SK-N-SH (cell line): ENCODE measurements at regions not wholly inside any gene's neighbourhood (a gene's known extent, or its start where the extent isn't known, plus 50 kb on each side); places are given as distances from the start of the nearest gene placed in this dataset.

Experiments
- CTCF ChIA-PET: fragments of 300-600, 350-600 bp; formaldehyde crosslinking; extraction: SDS; loops from one replicate; lab custom pipeline; 2021; lab: Yijun Ruan, JAX
- POLR2A ChIA-PET: fragments of 350-600 bp; sonication (Branson Sonifier 250); formaldehyde crosslinking; extraction: SDS; loops from one replicate; lab custom pipeline; 2020; ENCODE audit warnings: antibody characterized with exemption, inconsistent platforms; lab: Yijun Ruan, JAX
- DNase-seq: peaks from one replicate; pipeline ENCODE4 v3.0.0; 2012
- H2AFZ ChIP-seq: fragments of 200-600 bp; sonication (generic); 2 replicates; pipeline ENCODE4 v1.8.1; 2016; ENCODE audit warnings: antibody characterized with exemption, mild to moderate bottlenecking, low read depth
- H3F3A ChIP-seq: fragments of 200-600 bp; sonication (generic); replicated peaks from 2 replicates; pipeline ENCODE3; 2016; ENCODE audit warnings: antibody characterized with exemption, mild to moderate bottlenecking; ENCODE audit not compliant: insufficient read depth
- H3K27ac ChIP-seq, 2 experiments: fragments of 200-500 bp in 1 of 2; fragments of 200-600 bp in 1 of 2; sonication (Bioruptor generic) in 1 of 2; sonication (generic), shearing (Covaris generic) in 1 of 2; 2 replicates each; pipeline versions ENCODE4 v1.5.1 to v1.6.1; 2014 to 2016; ENCODE audit warnings: low read depth in 2 of 2, inconsistent platforms in 1 of 2, low read length in 1 of 2, mild to moderate bottlenecking in 1 of 2, mixed read lengths in 1 of 2
- H3K27me3 ChIP-seq: fragments of 200-600 bp; sonication (generic), shearing (Covaris generic); 2 replicates; pipeline ENCODE4 v1.6.1; 2016; ENCODE audit warnings: mixed run types; ENCODE audit not compliant: insufficient read depth
- H3K36me3 ChIP-seq, 2 experiments: fragments of 200-500 bp in 1 of 2; fragments of 200-600 bp in 1 of 2; sonication (Bioruptor generic) in 1 of 2; sonication (generic) in 1 of 2; replicated peaks in 1 of 2; 2 replicates each; pipeline versions ENCODE3 to v1.5.1; 2014 to 2016; ENCODE audit warnings: low read length in 1 of 2, mild to moderate bottlenecking in 1 of 2; ENCODE audit not compliant: insufficient read depth in 2 of 2, control insufficient read depth in 1 of 2
- H3K4me1 ChIP-seq, 2 experiments: fragments of 200-500 bp in 1 of 2; fragments of 200-600 bp in 1 of 2; sonication (Bioruptor generic) in 1 of 2; sonication (generic), shearing (Covaris generic) in 1 of 2; 2 replicates each; pipeline versions ENCODE4 v1.5.1 to v1.6.1; 2014 to 2016; ENCODE audit warnings: low read depth in 1 of 2, low read length in 1 of 2, mixed run types in 1 of 2; ENCODE audit not compliant: insufficient read depth in 2 of 2, control insufficient read depth in 1 of 2
- H3K4me2 ChIP-seq: fragments of 200-600 bp; sonication (generic), shearing (Covaris generic); 2 replicates; pipeline ENCODE4 v1.6.1; 2017; ENCODE audit warnings: mixed run types
- H3K4me3 ChIP-seq, 2 experiments: fragments of 200-500 bp in 1 of 2; fragments of 200-600 bp in 1 of 2; sonication (Bioruptor generic) in 1 of 2; sonication (generic), shearing (Covaris generic) in 1 of 2; 2 replicates each; pipeline versions ENCODE4 v1.5.1 to v1.8.1; 2014 to 2016; ENCODE audit warnings: low read depth in 2 of 2, inconsistent platforms in 1 of 2, low read length in 1 of 2, mild to moderate bottlenecking in 1 of 2, mixed read lengths in 1 of 2, moderate library complexity in 1 of 2
- H3K79me2 ChIP-seq: fragments of 200-600 bp; sonication (generic); 2 replicates; pipeline ENCODE4 v1.8.1; 2017; ENCODE audit warnings: mild to moderate bottlenecking; ENCODE audit not compliant: insufficient read depth
- H3K9ac ChIP-seq: fragments of 200-600 bp; sonication (generic); 2 replicates; pipeline ENCODE4 v1.6.1; 2017; ENCODE audit warnings: mixed run types
- H3K9me2 ChIP-seq: fragments of 200-600 bp; sonication (generic); 2 replicates; pipeline ENCODE4 v1.6.1; 2017; ENCODE audit warnings: mixed run types
- H3K9me3 ChIP-seq: fragments of 200-600 bp; sonication (generic); 2 replicates; pipeline ENCODE4 v1.6.1; 2017; ENCODE audit warnings: mixed run types, mild to moderate bottlenecking, moderate library complexity
- H4K20me1 ChIP-seq: fragments of 200-600 bp; sonication (generic); 2 replicates; pipeline ENCODE4 v1.6.1; 2017; ENCODE audit warnings: mild to moderate bottlenecking, mixed run types; ENCODE audit not compliant: insufficient read depth
- EP300 ChIP-seq, 2 experiments: IDR thresholded peaks; 2 replicates each; pipeline versions ENCODE4 v1.4.0 to v1.6.1; 2012; ENCODE audit warnings: borderline replicate concordance in 1 of 2, low read depth in 1 of 2, low read length in 1 of 2
- FOXJ3 ChIP-seq: sonication (generic); formaldehyde crosslinking; IDR thresholded peaks from 2 replicates; pipeline ENCODE4 v1.5.1; 2020; ENCODE audit warnings: mild to moderate bottlenecking, missing genetic modification reagents
- MAX ChIP-seq: IDR thresholded peaks from 2 replicates; pipeline ENCODE4 v1.4.0; 2012; ENCODE audit warnings: low read depth
- MXI1 ChIP-seq: IDR thresholded peaks from 2 replicates; pipeline ENCODE4 v1.6.1; 2012; ENCODE audit warnings: mild to moderate bottlenecking, low read depth, low read length, improper control_type of control experiment
- NFIC ChIP-seq: IDR thresholded peaks from 2 replicates; pipeline ENCODE4 v1.4.0; 2012; ENCODE audit warnings: borderline replicate concordance
- NRF1 ChIP-seq: IDR thresholded peaks from 2 replicates; pipeline ENCODE4 v1.6.1; 2012; ENCODE audit warnings: low read depth, mild to moderate bottlenecking, low read length
- PBX3 ChIP-seq: IDR thresholded peaks from 2 replicates; pipeline ENCODE4; 2012
- REST ChIP-seq: IDR thresholded peaks from 2 replicates; pipeline ENCODE4 v1.6.1; 2012; ENCODE audit warnings: mild to moderate bottlenecking, low read depth, low read length, moderate library complexity
- TCF12 ChIP-seq: IDR thresholded peaks from 2 replicates; pipeline ENCODE4 v1.4.0; 2012
- TEAD4 ChIP-seq: IDR thresholded peaks from 2 replicates; pipeline ENCODE4 v1.4.0; 2012; ENCODE audit warnings: mild to moderate bottlenecking, borderline replicate concordance; ENCODE audit not compliant: insufficient read depth
- WGBS: methylation state at CpG from one replicate; pipeline ENCODE4 v1.1.6; 2017; ENCODE audit warnings: low lambda C conversion rate; 5-methylcytosine and 5-hydroxymethylcytosine counted together

- ChIA-PET POLR2A (no interaction called here), CTCF (no interaction called here)
- H2AFZ ChIP-seq, result no peak overlapping the region
- no peaks in the 10 kb centered on the region for H3K9me2 ChIP-seq
- no peak overlapping the region for H3K9ac ChIP-seq
- H3K9me3 ChIP-seq, result no peaks in the 10 kb centered on the region
- no peak overlapping the region for H3K4me3 ChIP-seq
- H3K4me2 ChIP-seq, result peak overlapping the region; percentile 52; the same call in 1 of the 2 replicates
- H3K79me2 ChIP-seq, result no peaks in the 10 kb centered on the region
- TF ChIP-seq TCF12 (peak; percentile 20; the same call in 1 of the 2 replicates), PBX3 (no peak), REST (no peak), NFIC (peak; percentile 48; the same call in 1 of the 2 replicates), MXI1 (no peak), MAX (0 out of 2 replicates have a peak, but pooled peaks have one; percentile 32), EP300 (IDR thresholded peaks at IDR 0.05; ENCODE audit: borderline replicate concordance in 1 of 2, low read depth in 1 of 2, low read length in 1 of 2) (0 out of 4 replicates have a peak, but pooled peaks of 1 of the 2 experiments have one; percentile 11), TEAD4 (peak; percentile 37; the same call in 1 of the 2 replicates)
- DNase-seq, result no peak
- H3K27me3 ChIP-seq, result no peaks in the 10 kb centered on the region
- peaks cover 1 to 43% of the 10 kb centered on the region in 2 experiments; a peak in 3 of 4 replicates for H3K4me1 ChIP-seq
- H4K20me1 ChIP-seq, result no peaks in the 10 kb centered on the region
- WGBS, result 40% methylated on average over 3 of the region's 3 CpGs
- H3K36me3 ChIP-seq, result no peaks in the 10 kb centered on the region
- H3K27ac ChIP-seq, result peak overlapping the region; percentile 43 to 48; a peak in 3 of 4 replicates
- H3F3A ChIP-seq, result peaks cover 5% of the 10 kb centered on the region
Measured at GRCh38 chr2:216560838-216561270, 62.2 kb downstream of the RPL37A start.

- CTCF ChIA-PET, result no interaction called here
- WGBS, result 81% methylated on average over 13 of the region's 13 CpGs
Measured at GRCh38 chr2:216562696-216563435, 64.2 kb downstream of the RPL37A start.

More at GRCh38 chr2:216562696-216563435, 64.2 kb downstream of the RPL37A start:
- no peaks in the 10 kb centered on the region for H3F3A ChIP-seq
- H3K79me2 ChIP-seq, result no peaks in the 10 kb centered on the region
- DNase-seq, result no peak
- H3K9me2 ChIP-seq, result no peaks in the 10 kb centered on the region
- no peaks in the 10 kb centered on the region for H3K27me3 ChIP-seq
- H3K9ac ChIP-seq, result no peak overlapping the region
- no peak overlapping the region for H3K27ac ChIP-seq
- POLR2A ChIA-PET, result no interaction called here
- H2AFZ ChIP-seq, result no peak overlapping the region
- TF ChIP-seq NRF1, result no peak
- TF ChIP-seq FOXJ3 (CRISPR knock-in tag), result no peak
- TF ChIP-seq, all 33 proteins: peak for 0
- Histone ChIP-seq H3K4me1 (peaks cover 0 to 27% of the 10 kb centered on the region in 2 experiments; a peak in 1 of 4 replicates), H3K36me3 (no peaks in the 10 kb centered on the region), H3K9me3 (no peaks in the 10 kb centered on the region), H3K4me3 (no peak overlapping the region), H3K4me2 (no peak overlapping the region), H4K20me1 (no peaks in the 10 kb centered on the region)
